Stimulated activated CD8-positive, alpha-beta memory T cell treated with anti-CD3 and anti-CD28 coated beads, Interleukin-12 subunit alpha, Interleukin-12 subunit beta, amount 100 ng/mL, for 24 hours (primary cell): ENCODE measurements at regions not wholly inside any gene's neighbourhood (a gene's known extent, or its start where the extent isn't known, plus 50 kb on each side); places are given as distances from the start of the nearest gene placed in this dataset.

ENCODE experiments used
- DNase-seq: peaks from one replicate; pipeline ENCODE4 v3.0.0-alpha.2; 2020; ENCODE audit errors: extremely low read depth

- DNase-seq, result no peak
Measured at GRCh38 chr1:234975941-234976860, 152.4 kb downstream of the TOMM20 start.

DNA sequence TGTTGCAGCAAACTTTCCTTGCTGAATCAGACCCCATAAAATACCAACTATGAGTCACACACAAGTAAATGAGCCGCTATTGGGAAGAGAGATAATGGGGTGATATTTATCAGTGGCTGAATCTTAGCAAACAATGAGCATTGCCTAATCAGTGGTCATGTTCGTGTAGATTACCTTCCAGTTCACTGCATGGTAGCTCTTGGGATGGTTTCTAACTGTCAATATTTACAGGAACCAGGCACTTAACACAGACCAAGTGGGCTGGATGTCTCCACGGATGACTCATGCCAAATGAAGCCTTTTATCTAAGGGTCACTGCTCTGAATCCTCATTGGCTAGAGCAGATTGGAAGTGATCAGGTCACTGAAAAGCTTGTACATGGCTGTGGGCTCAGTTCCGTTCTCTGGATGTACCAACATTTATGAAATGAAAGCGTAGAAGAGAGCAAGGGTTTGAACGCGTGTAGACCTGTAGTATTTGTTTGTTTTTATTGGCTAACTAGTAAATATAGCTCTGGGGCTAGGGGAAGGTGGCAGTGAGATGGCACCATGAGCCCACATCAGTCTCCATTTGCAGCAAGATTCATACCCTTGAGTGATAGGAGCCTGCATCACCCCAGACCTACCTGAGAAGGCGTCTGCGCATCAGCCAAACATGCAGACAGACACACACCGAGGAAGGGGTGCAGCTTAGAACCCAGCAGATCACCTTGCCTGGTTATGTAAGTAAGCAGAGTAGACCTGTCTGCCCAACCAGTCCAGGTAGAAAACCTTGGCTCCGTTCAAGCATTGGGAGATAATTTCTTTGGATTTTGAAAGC lies 153.3 kb downstream of the TOMM20 start:
- DNase-seq, result no peak

- no peak for DNase-seq
Measured at GRCh38 chr1:234973426-234974250, 155.0 kb downstream of the TOMM20 start.

GRCh38 chr1:234972411-234973191 lies 156.0 kb downstream of the TOMM20 start:
- no peak for DNase-seq

GRCh38 chr1:234971586-234972297 lies 156.9 kb downstream of the TOMM20 start:
- no peak for DNase-seq

GRCh38 chr1:234970731-234971476 lies 157.7 kb downstream of the TOMM20 start:
- DNase-seq, result no peak

GRCh38 chr1:234970401-234970730 lies 158.3 kb downstream of the TOMM20 start:
- no peak for DNase-seq

- no peak for DNase-seq
Measured at GRCh38 chr1:234969581-234970400, 158.8 kb downstream of the TOMM20 start.

DNA sequence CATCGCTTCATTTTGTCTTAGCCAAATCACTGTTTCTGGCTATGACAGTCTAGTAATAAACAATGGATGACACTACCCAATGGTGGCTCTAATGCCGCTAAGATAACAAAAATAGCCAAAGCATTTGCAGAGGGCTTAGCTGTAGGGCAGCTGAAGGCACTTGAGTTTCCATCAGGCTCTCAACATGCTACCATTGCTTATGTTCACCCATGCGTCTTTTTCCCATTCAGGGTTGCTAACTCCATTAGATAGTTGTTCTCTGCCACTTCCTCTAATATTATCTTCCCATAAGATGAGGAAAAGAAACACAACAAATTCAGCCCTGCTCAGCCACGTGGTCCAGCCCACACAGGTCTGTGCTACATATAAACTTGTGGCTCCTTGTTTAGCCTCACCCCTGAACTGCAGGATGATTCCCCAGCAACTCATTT lies 159.6 kb downstream of the TOMM20 start:
- DNase-seq, result no peak

- DNase-seq, result no peak
Measured at GRCh38 chr1:234968451-234968850, 160.2 kb downstream of the TOMM20 start.

- no peak for DNase-seq
Measured at GRCh38 chr1:234967121-234967520, 161.5 kb downstream of the TOMM20 start.

GRCh38 chr1:234965111-234965510 lies 163.5 kb downstream of the TOMM20 start:
- no peak for DNase-seq

GRCh38 chr1:234963904-234964702 lies 164.5 kb downstream of the TOMM20 start:
- DNase-seq, result no peak

- DNase-seq, result peak; percentile 72
Measured at GRCh38 chr1:234963180-234963903, 165.3 kb downstream of the TOMM20 start.

- DNase-seq, result no peak
Measured at GRCh38 chr1:234962340-234962989, 166.2 kb downstream of the TOMM20 start.

DNA sequence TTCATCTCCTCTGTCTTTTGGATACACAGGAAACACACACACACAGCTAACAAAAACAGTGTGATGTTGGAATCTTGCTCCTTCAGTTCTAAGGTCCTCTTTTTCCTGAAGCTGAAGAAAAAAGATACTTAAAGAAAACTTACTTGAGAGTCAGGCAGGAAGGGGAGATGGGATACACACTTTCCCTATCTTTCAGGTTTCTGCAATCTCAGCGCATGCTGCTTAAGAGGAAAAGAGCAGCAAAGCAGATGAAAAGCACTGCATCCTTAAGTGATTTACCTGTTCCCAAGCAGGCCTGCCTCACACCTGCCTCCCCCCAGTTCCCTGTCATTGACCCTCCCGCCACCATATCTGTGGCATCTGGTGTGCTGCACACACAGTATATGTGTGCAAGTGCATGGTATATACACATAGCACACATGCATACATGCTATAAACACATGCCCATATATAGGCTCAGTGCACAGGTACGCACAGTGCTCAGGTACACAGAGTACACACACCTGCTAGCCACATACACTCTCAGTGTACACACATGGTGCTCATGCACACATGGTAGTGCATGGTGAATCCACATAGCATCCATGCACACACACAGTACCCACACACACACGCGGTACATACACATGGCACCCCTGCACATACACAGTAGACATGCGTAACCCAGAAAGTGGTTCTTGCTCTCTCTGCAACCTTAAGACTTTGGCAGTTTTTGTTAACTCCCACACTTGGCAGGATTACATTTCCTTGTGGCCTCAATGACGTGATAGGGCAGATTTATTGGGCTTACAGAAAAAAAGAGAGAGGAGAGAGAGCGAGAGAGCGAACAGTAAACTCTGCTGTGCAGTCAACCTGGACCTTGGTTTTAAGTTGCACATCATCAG lies 166.9 kb downstream of the TOMM20 start:
- no peak for DNase-seq
